Parathyroid adenoma (tissue), 2 donors: ENCODE measurements at regions not wholly inside any gene's neighbourhood (a gene's known extent, or its start where the extent isn't known, plus 50 kb on each side); places are given as distances from the start of the nearest gene placed in this dataset.

Experiments
- H2AFZ ChIP-seq: fragments of 300-600 bp; sonication (generic); one replicate; pipeline ENCODE4 v1.7.0; 2017; ENCODE audit warnings: antibody characterized with exemption, mild to moderate bottlenecking
- H3K27ac ChIP-seq: fragments of 300-600 bp; sonication (generic); one replicate; pipeline ENCODE4 v1.7.0; 2017
- H3K27me3 ChIP-seq: fragments of 300-600 bp; sonication (generic); one replicate; pipeline ENCODE4 v1.7.0; 2017; ENCODE audit warnings: low read length; ENCODE audit not compliant: control insufficient read depth, insufficient read depth
- H3K36me3 ChIP-seq: fragments of 300-600 bp; sonication (generic); one replicate; pipeline ENCODE4 v1.7.0; 2017; ENCODE audit warnings: low read length; ENCODE audit not compliant: control insufficient read depth, insufficient read depth
- H3K4me1 ChIP-seq: fragments of 300-600 bp; sonication (generic); one replicate; pipeline ENCODE4 v1.7.0; 2017; ENCODE audit warnings: control low read depth
- H3K4me2 ChIP-seq: fragments of 300-600 bp; sonication (generic); one replicate; pipeline ENCODE4 v1.7.0; 2017; ENCODE audit warnings: low read length
- H3K4me3 ChIP-seq: fragments of 300-600 bp; sonication (generic); one replicate; pipeline ENCODE4 v1.7.0; 2017; ENCODE audit warnings: low read depth, low read length
- H3K79me2 ChIP-seq: fragments of 300-600 bp; sonication (generic); one replicate; pipeline ENCODE4 v1.7.0; 2017; ENCODE audit warnings: control low read depth
- H3K9ac ChIP-seq: fragments of 300-600 bp; sonication (generic); one replicate; pipeline ENCODE4 v1.7.0; 2017; ENCODE audit warnings: mild to moderate bottlenecking
- H3K9me3 ChIP-seq: fragments of 300-600 bp; sonication (generic); one replicate; pipeline ENCODE4 v1.7.0; 2017; ENCODE audit warnings: low read length; ENCODE audit not compliant: control insufficient read depth
- CTCF ChIP-seq: fragments of 300-600 bp; sonication (generic); IDR thresholded peaks from one replicate; pipeline ENCODE4 v1.7.0; 2017; ENCODE audit warnings: antibody characterized with exemption, mild to moderate bottlenecking
- donor health status: primary hyperparathyroidism.

- no peak overlapping the region for H3K4me3 ChIP-seq
- TF ChIP-seq CTCF = no peak
- no peaks in the 10 kb centered on the region for H3K4me1 ChIP-seq
- no peak overlapping the region for H3K9ac ChIP-seq
- no peaks in the 10 kb centered on the region for H3K27me3 ChIP-seq
- no peak overlapping the region for H3K4me2 ChIP-seq
- no peaks in the 10 kb centered on the region for H3K36me3 ChIP-seq
- H3K79me2 ChIP-seq = no peaks in the 10 kb centered on the region
- no peaks in the 10 kb centered on the region for H3K9me3 ChIP-seq
- H3K27ac ChIP-seq = no peak overlapping the region
- H2AFZ ChIP-seq = no peak overlapping the region
Measured at GRCh38 chr4:126486377-126486776, 1146.4 kb upstream of the INTU start.

GRCh38 chr4:126489826-126490463 is 1142.8 kb upstream of the INTU start:
- H3K79me2 ChIP-seq = no peaks in the 10 kb centered on the region
- TF ChIP-seq CTCF = no peak
- no peaks in the 10 kb centered on the region for H3K9me3 ChIP-seq
- H3K4me2 ChIP-seq = no peak overlapping the region
- no peaks in the 10 kb centered on the region for H3K36me3 ChIP-seq
- H3K9ac ChIP-seq = no peak overlapping the region
- H3K27me3 ChIP-seq = no peaks in the 10 kb centered on the region
- H3K4me1 ChIP-seq = no peaks in the 10 kb centered on the region
- H3K4me3 ChIP-seq = no peak overlapping the region
- no peak overlapping the region for H3K27ac ChIP-seq
- H2AFZ ChIP-seq = no peak overlapping the region

- Histone ChIP-seq H3K4me2 (no peak overlapping the region), H3K79me2 (no peaks in the 10 kb centered on the region), H3K36me3 (no peaks in the 10 kb centered on the region), H3K9me3 (no peaks in the 10 kb centered on the region), H3K9ac (no peak overlapping the region), H3K4me1 (no peaks in the 10 kb centered on the region), H3K27ac (no peak overlapping the region), H3K4me3 (no peak overlapping the region), H3K27me3 (no peaks in the 10 kb centered on the region), H2AFZ (no peak overlapping the region)
- TF ChIP-seq CTCF = no peak
Measured at GRCh38 chr4:126495163-126495752, 1137.5 kb upstream of the INTU start.

- H3K9ac ChIP-seq = no peak overlapping the region
- H3K4me2 ChIP-seq = no peak overlapping the region
- no peak overlapping the region for H2AFZ ChIP-seq
- H3K27ac ChIP-seq = no peak overlapping the region
- H3K27me3 ChIP-seq = no peaks in the 10 kb centered on the region
- H3K4me3 ChIP-seq = no peak overlapping the region
- no peaks in the 10 kb centered on the region for H3K9me3 ChIP-seq
- no peaks in the 10 kb centered on the region for H3K36me3 ChIP-seq
- no peaks in the 10 kb centered on the region for H3K79me2 ChIP-seq
- no peaks in the 10 kb centered on the region for H3K4me1 ChIP-seq
- TF ChIP-seq CTCF = no peak
Measured at GRCh38 chr4:126512979-126513378, 1119.8 kb upstream of the INTU start.

GRCh38 chr4:126513596-126513995 is 1119.2 kb upstream of the INTU start:
- Histone ChIP-seq H3K4me1 (no peaks in the 10 kb centered on the region), H3K36me3 (no peaks in the 10 kb centered on the region), H3K4me2 (no peak overlapping the region), H3K9me3 (no peaks in the 10 kb centered on the region), H3K27ac (no peak overlapping the region), H3K79me2 (no peaks in the 10 kb centered on the region), H2AFZ (no peak overlapping the region), H3K27me3 (no peaks in the 10 kb centered on the region), H3K4me3 (no peak overlapping the region), H3K9ac (no peak overlapping the region)
- no peak for TF ChIP-seq CTCF
